GM23248 (cell line): ENCODE measurements at regions not wholly inside any gene's neighbourhood (a gene's known extent, or its start where the extent isn't known, plus 50 kb on each side); places are given as distances from the start of the nearest gene placed in this dataset.

Experiments
- DNase-seq: peaks from one replicate; pipeline ENCODE4 v3.0.0-alpha.2; 2015
- H2AFZ ChIP-seq: fragments of 200-600 bp; sonication (generic); 2 replicates; pipeline ENCODE4 v1.6.1; 2016; ENCODE audit warnings: antibody characterized with exemption
- H3F3A ChIP-seq: fragments of 200-600 bp; sonication (generic); 2 replicates; pipeline ENCODE4 v1.6.1; 2016; ENCODE audit warnings: mild to moderate bottlenecking, antibody characterized with exemption, mixed run types; ENCODE audit not compliant: insufficient read depth
- H3K27ac ChIP-seq: fragments of 200-600 bp; sonication (generic); 2 replicates; pipeline ENCODE4 v1.5.1; 2016; ENCODE audit warnings: mild to moderate bottlenecking
- H3K27me3 ChIP-seq: fragments of 200-600 bp; sonication (generic); replicated peaks from 2 replicates; pipeline ENCODE4 v1.6.1; 2016; ENCODE audit warnings: mild to moderate bottlenecking; ENCODE audit not compliant: insufficient read depth
- H3K36me3 ChIP-seq: fragments of 200-600 bp; sonication (generic); 2 replicates; pipeline ENCODE4 v1.6.1; 2016; ENCODE audit warnings: low read depth, mild to moderate bottlenecking
- H3K4me1 ChIP-seq: fragments of 200-600 bp; sonication (generic); 2 replicates; pipeline ENCODE4 v1.6.1; 2016; ENCODE audit warnings: mild to moderate bottlenecking; ENCODE audit not compliant: insufficient read depth
- H3K4me2 ChIP-seq: fragments of 200-600 bp; sonication (generic); one replicate; pipeline ENCODE4 v1.6.1; 2016; ENCODE audit warnings: mild to moderate bottlenecking; ENCODE audit not compliant: unreplicated experiment
- H3K4me3 ChIP-seq: fragments of 200-600 bp; sonication (generic); 2 replicates; pipeline ENCODE4 v1.5.1; 2016; ENCODE audit warnings: mild to moderate bottlenecking
- H3K79me2 ChIP-seq: fragments of 200-600 bp; sonication (generic); 2 replicates; pipeline ENCODE4 v1.6.1; 2016; ENCODE audit warnings: mild to moderate bottlenecking; ENCODE audit not compliant: insufficient read depth
- H3K9ac ChIP-seq: fragments of 200-600 bp; sonication (generic); 2 replicates; pipeline ENCODE4 v1.6.1; 2016; ENCODE audit warnings: mild to moderate bottlenecking
- H3K9me2 ChIP-seq: fragments of 200-600 bp; sonication (generic); 2 replicates; pipeline ENCODE4 v1.6.1; 2016; ENCODE audit warnings: mixed run types, mild to moderate bottlenecking, moderate library complexity; ENCODE audit not compliant: insufficient read depth
- H3K9me3 ChIP-seq: fragments of 200-600 bp; sonication (generic); one replicate; pipeline ENCODE4 v1.6.1; 2017; ENCODE audit warnings: low read depth
- H4K20me1 ChIP-seq: fragments of 200-600 bp; sonication (generic); 2 replicates; pipeline ENCODE4 v1.6.0; 2016; ENCODE audit not compliant: insufficient read depth
- EZH2 ChIP-seq: fragments of 200-600 bp; sonication (generic); IDR thresholded peaks from 2 replicates; pipeline ENCODE4 v1.6.1; 2018; ENCODE audit warnings: antibody characterized with exemption, mild to moderate bottlenecking; ENCODE audit not compliant: insufficient read depth, poor library complexity, severe bottlenecking
- EZH2phosphoT487 ChIP-seq: fragments of 200-600 bp; sonication (generic); IDR thresholded peaks from 2 replicates; pipeline ENCODE4 v1.6.1; 2018; ENCODE audit warnings: antibody characterized with exemption, moderate library complexity, mild to moderate bottlenecking, low read depth; ENCODE audit not compliant: insufficient read depth
- WGBS, 2 experiments: methylation state at CpG; one replicate each; pipeline ENCODE4 v1.1.6; 2015 to 2017; ENCODE audit warnings: low lambda C conversion rate in 2 of 2, low coverage in 1 of 2; ENCODE audit errors: missing lambda C conversion rate in 2 of 2; 5-methylcytosine and 5-hydroxymethylcytosine counted together
- in situ Hi-C: fragments of 300-500 bp; cut with MboI; formaldehyde crosslinking; loops from 2 replicates; pipeline ENCODE4 v1.15.0; 2020

DNA sequence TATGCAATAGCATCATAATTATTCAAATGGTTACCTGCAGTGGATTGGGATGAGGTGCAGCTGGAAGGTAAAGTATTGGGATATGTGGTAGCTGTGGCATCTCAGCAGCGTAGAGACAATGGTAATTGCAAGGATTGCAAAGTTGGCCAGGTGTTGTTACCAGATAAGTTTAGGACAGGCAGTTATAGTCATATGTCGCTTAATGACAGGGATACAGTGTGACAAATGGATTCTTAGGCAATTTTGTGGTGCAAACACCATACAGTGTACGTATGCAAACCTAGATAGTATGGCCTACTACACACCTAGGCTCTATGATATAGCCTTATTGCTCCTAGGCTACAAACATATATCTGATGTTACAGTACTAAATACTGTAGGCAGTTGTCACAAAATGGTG is 163.5 kb upstream of the LYZL2 start:
- Histone ChIP-seq H3K27ac (no peak overlapping the region), H3F3A (no peaks in the 10 kb centered on the region), H2AFZ (no peak overlapping the region), H3K4me2 (no peak overlapping the region), H3K9me3 (no peaks in the 10 kb centered on the region), H3K4me3 (no peak overlapping the region), H3K36me3 (no peaks in the 10 kb centered on the region), H3K9me2 (no peaks in the 10 kb centered on the region), H3K79me2 (no peaks in the 10 kb centered on the region), H3K4me1 (peaks cover 2% of the 10 kb centered on the region; the same call in 1 of the 2 replicates), H4K20me1 (no peaks in the 10 kb centered on the region), H3K27me3 (no peaks in the 10 kb centered on the region), H3K9ac (no peak overlapping the region)
- TF ChIP-seq EZH2phosphoT487 (no peak), EZH2 (no peak)
- 84 to 87% methylated on average over 3 of the region's 3 CpGs for WGBS, 2 experiments
- DNase-seq, result no peak
- in situ Hi-C loops, result no loop called here

DNA sequence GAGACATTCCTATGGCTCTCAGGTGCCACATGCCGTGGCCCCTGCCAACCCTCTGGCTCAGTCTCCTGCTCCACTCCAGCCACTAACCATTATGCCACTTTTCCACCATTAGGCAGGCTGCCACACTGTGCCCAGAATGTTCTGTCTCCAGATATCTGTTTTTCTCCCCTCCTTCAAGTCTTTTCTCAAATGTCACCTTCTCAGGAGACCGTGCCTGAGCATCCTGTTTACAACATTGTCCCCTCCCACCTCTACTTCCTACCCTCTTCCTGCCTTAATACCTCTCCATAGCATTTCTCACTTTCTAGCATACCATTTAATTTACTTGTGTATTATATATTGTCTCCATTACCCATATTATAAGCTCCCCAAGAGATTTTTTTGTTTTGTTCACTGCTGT is 162.5 kb upstream of the LYZL2 start:
- 95 to 98% methylated on average over 2 of the region's 2 CpGs for WGBS, 2 experiments
- Histone ChIP-seq H3K4me1 (peaks cover 3% of the 10 kb centered on the region; the same call in 1 of the 2 replicates), H4K20me1 (no peaks in the 10 kb centered on the region), H3K27me3 (no peaks in the 10 kb centered on the region), H3K79me2 (no peaks in the 10 kb centered on the region), H3F3A (no peaks in the 10 kb centered on the region), H3K4me3 (no peak overlapping the region), H3K36me3 (no peaks in the 10 kb centered on the region), H3K9me2 (no peaks in the 10 kb centered on the region), H3K27ac (no peak overlapping the region), H3K9ac (no peak overlapping the region), H2AFZ (no peak overlapping the region), H3K9me3 (no peaks in the 10 kb centered on the region), H3K4me2 (no peak overlapping the region)
- in situ Hi-C loops, result no loop called here
- no peak for DNase-seq
- TF ChIP-seq EZH2phosphoT487 (no peak), EZH2 (no peak)

DNA sequence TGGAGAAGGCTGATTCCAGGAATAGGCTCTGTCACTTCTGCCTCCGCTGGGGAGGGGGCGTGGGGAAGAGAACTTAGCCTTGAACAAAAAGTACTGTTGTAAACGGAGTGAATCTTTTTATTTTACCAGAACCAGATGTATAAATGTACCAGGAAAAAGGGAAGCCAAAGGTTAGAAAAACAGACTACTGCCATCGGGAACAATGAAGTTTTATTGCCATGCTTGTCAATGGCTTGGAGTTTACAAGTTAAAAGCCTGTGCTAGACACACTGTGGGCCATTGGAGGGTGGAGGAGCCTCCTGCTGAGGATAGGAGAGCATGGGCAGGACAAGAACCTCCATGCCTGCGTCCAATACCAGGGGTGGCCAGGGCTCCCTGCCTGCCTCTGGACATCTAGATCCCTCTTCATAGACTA is 161.7 kb upstream of the LYZL2 start:
- no peak overlapping the region for H3K9ac ChIP-seq

DNA sequence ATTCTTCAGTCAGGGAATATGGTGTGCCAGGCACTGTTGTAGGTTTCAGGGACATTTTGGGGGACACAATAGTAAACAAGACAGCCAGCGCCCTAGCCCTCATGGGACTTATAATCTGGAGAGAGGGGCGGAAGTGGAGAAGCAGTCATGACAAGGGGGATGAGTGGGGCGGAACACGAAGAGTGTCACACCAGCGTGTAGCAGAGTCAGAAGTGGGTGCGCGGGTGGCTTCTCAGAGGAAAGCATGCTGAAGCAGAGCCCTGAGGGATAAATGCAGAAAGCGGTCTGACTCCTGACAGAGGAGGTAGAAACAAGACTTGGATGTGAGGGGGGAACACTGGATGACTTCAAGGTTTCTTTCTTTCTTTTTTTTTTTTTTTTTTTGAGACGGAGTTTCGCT is 160.3 kb upstream of the LYZL2 start:
- Histone ChIP-seq H3K4me2 (no peak overlapping the region), H2AFZ (no peak overlapping the region), H3K9me2 (no peaks in the 10 kb centered on the region), H3K27ac (no peak overlapping the region), H3K79me2 (no peaks in the 10 kb centered on the region), H3K9me3 (no peaks in the 10 kb centered on the region), H3K36me3 (no peaks in the 10 kb centered on the region), H3K4me1 (peaks cover 10% of the 10 kb centered on the region), H3F3A (peaks cover 9% of the 10 kb centered on the region), H3K27me3 (no peaks in the 10 kb centered on the region), H4K20me1 (no peaks in the 10 kb centered on the region), H3K9ac (no peak overlapping the region), H3K4me3 (no peak overlapping the region)
- in situ Hi-C loops, result no loop called here
- no peak for DNase-seq
- TF ChIP-seq EZH2phosphoT487 (no peak), EZH2 (no peak)
- WGBS, 2 experiments, result 95 to 96% methylated on average over 8 to 10 of the region's 10 CpGs

More for the DNA sequence above, 161.7 kb upstream of the LYZL2 start:
- no peak for DNase-seq
- in situ Hi-C loops, result no loop called here
- Histone ChIP-seq H3K4me3 (no peak overlapping the region), H3K9me3 (no peaks in the 10 kb centered on the region), H3K27me3 (no peaks in the 10 kb centered on the region), H2AFZ (no peak overlapping the region), H3K79me2 (no peaks in the 10 kb centered on the region), H3K4me2 (no peak overlapping the region), H3K27ac (no peak overlapping the region), H3F3A (no peaks in the 10 kb centered on the region), H3K36me3 (no peaks in the 10 kb centered on the region), H3K4me1 (peaks cover 3% of the 10 kb centered on the region; the same call in 1 of the 2 replicates), H4K20me1 (no peaks in the 10 kb centered on the region), H3K9me2 (no peaks in the 10 kb centered on the region)
- TF ChIP-seq EZH2 (no peak), EZH2phosphoT487 (no peak)
- WGBS, 2 experiments, result 17 to 20% methylated on average over 5 of the region's 5 CpGs

DNA sequence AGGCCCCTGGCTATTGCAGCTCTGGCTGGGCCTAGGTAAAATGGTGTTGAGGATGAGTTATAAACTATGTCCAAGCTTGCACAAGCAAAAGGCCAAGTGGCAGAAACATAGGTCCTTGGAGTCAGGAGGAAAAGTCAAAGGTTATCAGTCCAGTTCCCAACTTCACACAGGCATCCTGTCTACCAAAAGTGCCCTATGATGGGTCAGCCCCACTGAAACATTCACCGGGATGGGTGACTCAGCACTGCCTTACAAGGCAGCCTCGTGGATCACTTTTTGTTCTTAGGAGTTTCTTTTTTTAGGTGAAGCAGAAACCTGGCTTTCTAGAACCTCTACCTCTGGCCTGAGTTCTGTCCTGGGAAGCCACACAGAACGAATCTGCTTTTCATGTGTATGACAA is 158.8 kb upstream of the LYZL2 start:
- H4K20me1 ChIP-seq, result no peaks in the 10 kb centered on the region
- H3K4me2 ChIP-seq, result no peak overlapping the region
- DNase-seq, result peak; percentile 70
- H3F3A ChIP-seq, result peaks cover 14% of the 10 kb centered on the region
- no peaks in the 10 kb centered on the region for H3K27me3 ChIP-seq
- H3K36me3 ChIP-seq, result no peaks in the 10 kb centered on the region
- no peak overlapping the region for H3K27ac ChIP-seq
- WGBS, 2 experiments, result 37 to 38% methylated on average over 3 of the region's 3 CpGs
- TF ChIP-seq EZH2, result no peak
- no peak for TF ChIP-seq EZH2phosphoT487
- no peaks in the 10 kb centered on the region for H3K79me2 ChIP-seq
- H3K9me2 ChIP-seq, result no peaks in the 10 kb centered on the region
- no peak overlapping the region for H2AFZ ChIP-seq
- no peak overlapping the region for H3K4me3 ChIP-seq
- H3K9ac ChIP-seq, result no peak overlapping the region
- no peaks in the 10 kb centered on the region for H3K9me3 ChIP-seq
- in situ Hi-C loops, result no loop called here
- H3K4me1 ChIP-seq, result peaks cover 21% of the 10 kb centered on the region
